ENCODE measurements at regions not wholly inside any gene's neighbourhood (a gene's known extent, or its start where the extent isn't known, plus 50 kb on each side); places are given as distances from the start of the nearest gene placed in this dataset.

DNA sequence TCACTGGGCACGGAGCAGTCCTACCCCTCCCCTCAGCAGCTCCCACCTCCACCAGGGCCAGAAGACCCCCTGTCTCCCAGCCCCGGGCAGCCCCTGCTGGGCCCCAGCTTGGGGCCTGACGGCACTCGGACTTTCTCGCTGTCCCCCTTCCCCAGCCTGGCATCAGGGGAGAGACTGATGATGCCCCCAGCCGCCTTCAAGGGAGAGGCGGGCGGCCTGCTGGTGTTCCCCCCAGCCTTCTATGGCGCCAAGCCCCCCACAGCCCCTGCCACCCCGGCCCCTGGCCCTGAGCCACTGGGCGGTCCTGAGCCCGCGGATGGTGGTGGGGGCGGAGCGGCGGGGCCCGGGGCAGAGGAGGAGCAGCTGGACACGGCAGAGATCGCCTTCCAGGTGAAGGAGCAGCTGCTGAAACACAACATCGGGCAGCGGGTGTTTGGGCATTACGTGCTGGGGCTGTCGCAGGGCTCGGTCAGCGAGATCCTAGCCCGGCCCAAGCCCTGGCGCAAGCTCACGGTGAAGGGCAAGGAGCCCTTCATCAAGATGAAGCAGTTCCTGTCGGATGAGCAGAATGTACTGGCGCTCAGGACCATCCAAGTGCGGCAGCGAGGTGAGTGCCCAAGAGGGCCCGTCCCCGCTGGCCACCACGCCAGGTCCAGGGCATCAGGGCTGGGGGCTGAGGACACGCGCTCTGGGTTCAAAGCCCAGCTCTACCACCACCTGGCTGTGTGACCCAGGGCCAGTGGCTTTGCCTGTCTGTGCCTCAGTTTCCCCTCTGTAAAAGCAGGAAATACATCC is 58.6 kb downstream of the PHETA1 start:
- no peak for DNase-seq

DNA sequence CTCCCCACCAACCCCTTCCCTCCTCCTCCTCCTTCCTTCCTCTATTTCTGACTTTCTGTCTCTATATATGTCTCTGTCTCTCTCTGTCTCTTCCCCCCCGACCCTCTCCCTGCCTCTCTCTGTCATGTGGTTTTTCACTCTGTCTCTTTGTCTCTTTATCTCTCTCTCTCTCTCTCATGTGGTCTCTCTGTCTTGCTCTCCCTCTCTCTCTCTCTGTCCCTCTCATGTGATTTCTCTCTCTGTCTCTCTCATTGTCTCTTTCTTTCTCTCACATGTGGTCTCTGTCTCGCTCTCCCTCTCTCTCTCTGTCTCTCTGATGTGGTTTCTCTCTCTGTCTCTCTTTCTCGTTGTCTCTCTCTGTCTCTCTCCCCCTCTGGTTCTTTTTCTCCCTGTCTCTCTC is 59.3 kb downstream of the PHETA1 start:
- no peak for DNase-seq

DNA sequence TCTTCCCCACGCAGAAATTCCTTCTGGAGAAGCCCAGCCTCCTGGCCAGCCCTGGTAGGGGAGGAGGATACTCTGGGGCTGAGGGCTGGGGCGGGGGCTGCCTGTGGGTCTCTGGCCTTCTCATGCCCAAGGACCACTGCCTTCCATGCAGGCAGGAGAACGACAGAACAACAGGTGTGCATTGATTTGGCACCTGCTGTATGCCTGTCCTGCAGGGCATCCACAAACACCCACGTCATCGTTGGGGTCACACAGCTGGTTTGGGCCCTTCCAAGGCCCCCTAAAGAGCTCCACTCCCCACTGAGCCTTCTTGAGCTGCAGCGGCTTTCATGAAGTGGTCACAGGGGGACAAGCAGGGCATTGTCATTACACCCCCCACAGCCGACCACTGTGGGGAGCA is 60.4 kb downstream of the PHETA1 start:
- no peak for DNase-seq

DNA sequence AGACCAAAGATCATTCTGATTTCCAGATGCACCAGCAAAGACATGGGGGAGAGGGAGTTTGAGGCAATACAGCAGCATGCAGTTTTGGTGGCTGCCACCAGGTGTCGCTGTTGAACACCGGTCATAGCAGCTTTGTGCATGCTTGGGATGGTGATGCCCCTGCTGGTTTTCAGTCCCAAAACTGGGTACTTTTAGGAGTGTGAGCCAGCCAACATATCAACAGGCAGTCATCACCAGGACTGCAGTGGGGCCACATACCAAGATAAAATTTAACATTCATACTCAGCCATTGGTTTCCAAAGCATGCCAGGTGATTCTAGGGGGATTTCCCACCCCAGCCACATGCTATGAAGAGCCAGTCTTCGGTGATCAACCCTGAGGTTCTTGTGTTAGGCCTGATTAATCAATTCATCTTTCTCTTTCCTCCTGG is 64.2 kb downstream of the PHETA1 start:
- no peak for DNase-seq

DNA sequence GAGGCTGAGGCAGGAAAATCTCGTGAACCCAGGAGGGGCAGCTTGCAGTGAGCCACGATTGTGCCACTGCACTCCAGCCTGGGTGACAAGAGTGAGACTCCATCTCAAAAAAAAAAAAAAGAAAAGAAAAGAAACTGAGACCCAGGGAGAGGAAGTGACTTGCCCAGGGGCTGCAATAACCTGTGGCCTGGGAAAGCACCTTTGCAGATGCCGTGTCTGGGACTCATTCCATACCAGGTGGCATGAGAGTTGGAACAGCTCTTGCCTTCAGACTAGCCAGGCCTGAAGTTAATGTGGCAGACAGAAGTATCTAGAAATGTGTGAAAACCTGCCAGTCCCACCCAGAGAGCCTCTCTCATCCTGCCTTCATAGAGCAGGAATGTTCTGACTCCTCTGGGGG is 65.4 kb downstream of the PHETA1 start:
- DNase-seq = no peak

DNA sequence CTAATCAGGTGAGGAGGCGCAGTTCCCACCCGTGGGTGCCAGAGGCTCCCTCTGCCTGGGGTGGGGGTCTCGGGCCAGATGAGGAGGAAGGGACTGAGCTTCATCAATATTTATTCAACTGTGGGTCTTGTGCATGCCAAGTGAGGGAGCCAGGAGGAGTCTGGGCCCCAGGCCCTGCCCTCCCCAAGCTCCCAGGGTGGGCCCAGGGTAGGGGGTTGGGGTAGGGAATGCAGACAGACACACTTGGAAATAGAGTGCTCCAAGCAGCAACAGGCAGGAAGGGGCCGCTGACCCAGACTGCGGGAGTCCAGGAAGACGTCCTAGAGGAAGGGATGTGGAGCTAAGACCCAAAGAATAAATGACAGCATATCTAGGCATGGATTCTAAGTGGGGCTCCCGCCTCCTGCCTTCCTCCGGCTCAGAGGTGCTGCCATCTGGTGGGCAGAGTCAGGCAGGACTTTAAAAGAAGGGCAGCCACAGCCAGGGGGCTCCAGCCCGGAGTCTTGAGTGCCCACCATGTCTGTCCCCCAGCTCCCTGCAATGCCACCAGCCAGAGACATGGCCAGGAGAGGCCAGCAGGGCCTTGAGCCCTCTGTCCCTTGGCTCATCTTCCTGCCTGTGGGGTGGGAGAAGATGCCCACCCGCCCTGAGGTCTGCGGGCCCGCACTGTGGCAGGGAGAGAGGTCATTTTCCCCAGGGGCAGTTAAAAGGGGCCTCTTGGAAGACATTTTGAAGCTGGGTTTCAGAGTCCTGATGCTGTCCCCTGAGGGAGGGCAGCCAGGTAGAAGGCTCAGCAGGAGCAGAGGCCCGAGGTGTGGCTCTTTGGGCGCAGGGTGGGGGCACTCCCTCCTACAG is 70.1 kb downstream of the PHETA1 start:
- DNase-seq = peak; percentile 30

DNA sequence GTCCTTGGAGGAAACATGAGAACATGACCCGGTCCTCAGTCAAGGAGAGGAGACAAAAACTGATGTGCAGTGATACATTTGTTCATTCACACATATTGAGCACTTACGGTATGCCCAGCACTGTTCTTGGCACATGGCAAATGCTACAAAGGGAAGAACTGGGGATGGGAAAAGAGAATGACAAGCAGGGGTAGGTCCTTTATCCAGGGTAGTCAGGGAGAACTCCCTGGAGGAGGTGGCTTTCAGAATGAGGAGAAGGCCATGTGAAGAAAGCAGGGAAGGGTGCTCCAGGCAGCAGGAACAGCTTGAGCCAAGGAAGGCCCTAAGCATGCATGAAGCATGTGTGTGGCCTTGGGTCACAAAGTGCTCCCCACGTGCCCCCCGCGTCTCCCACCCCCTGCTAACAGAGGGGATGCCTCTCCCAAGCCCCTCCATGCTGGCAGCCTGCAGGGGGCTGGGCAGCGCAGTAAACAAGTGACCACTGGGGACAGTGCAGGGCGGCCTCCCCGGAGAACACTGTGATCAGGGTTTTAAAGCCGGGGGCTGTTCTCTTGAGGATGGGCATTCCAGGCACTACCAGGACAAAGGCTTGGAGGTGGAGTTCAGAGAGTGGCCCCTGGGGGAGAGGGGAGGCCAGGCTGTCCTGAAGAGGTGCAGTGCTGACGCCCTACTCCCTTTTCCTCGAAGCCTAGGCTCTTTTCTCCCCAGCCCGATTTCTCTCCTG is 71.0 kb downstream of the PHETA1 start:
- no peak for DNase-seq

DNA sequence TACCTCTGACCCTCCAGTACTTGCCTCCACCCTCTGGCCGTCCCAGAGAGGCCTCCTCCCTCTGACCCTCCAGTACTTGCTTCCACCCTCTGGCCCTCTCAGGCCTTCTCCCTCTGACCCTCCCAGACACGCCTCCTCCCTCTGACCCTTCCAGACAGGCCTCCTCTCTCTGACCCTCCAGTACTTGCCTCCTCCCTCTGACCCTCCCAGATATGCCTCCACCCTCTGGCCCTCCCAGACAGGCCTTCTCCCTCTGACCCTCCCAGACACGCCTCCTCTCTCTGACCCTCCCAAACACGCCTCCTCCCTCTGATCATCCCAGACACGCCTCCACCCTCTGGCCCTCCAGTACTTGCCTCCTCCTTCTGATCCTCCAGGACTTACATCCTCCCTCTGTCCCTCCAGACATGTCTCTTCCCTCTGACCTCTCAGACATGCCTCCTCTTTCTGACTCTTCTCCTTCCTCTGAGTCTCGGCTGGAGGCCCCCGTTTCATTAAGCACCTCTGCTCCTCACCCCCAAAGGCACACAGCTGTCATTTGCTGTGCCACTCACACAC is 71.9 kb downstream of the PHETA1 start:
- no peak for DNase-seq

DNA sequence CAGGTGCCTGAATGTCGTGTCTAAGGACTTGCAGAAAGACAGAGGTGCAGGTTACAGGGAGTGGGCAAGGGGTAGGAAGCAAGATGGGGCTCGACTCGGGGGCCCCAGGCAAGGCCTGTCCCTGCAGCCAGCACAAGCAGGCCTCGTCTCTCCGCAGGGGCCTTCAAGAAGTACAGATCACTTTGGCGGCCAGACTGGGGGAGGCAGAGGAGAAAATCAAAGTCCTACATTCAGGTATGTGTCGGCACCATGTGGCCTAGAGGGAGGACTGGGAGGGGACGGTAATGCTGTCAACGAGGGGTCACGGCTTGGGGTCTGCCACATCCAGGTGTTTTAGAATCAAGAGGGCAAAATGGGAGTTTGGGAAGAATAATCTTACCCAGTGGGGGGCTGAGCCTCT is 73.7 kb downstream of the PHETA1 start:
- no peak for DNase-seq

DNA sequence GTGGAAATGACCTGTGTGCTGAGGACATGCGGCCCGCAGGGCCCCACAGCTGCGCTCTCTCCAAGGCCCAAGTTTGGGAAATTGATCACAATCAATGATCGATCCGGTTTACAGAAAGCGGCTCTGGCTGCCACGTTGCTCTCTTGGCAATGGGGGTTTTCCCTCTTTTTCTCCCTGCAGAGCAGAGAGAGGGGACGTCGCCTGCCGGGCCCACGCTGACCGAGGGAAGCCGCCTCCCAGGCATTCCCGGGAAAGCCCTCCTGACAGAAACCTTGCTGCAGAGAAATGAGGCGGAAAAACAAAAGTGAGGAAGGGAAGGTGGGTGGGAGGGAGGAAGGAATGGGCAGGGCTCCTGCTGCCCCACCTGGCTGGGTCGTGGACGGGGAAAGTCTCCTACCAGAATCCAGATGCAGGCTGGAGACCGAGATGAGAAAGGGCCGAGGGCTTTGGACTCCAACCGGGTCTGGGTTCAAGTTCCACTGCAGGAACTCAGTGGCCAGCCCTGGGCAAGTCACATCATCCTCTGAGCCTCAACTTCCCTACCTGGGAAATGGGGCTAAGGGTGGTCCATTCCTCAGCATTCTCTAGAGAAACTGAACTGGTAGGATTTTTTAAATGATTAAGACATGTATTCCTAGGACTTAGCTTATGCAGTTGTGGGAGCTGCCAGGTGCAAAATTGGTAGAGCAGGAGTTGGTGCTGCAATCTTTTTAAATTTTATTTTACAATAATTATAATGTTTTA is 75.5 kb downstream of the PHETA1 start:
- no peak for DNase-seq

DNA sequence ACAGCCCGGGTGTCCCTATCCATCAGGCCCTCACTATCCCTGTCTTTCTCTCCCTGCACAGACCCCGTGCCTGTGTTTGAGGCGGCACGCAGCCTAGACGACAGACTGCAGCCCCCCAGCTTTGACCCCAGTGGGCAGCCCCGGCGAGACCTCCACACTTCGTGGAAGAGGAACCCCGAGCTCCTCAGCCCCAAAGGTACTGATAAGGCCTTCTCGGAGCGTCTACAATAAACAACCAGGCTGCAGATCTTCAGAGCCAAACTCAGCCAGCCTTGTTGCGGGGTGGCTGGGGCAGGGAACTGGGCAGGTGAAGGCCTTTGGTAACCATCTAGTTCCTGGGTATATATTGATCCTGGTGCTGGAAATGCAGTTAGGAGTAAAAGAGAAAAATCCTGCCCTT is 77.5 kb downstream of the PHETA1 start:
- DNase-seq = no peak

DNA sequence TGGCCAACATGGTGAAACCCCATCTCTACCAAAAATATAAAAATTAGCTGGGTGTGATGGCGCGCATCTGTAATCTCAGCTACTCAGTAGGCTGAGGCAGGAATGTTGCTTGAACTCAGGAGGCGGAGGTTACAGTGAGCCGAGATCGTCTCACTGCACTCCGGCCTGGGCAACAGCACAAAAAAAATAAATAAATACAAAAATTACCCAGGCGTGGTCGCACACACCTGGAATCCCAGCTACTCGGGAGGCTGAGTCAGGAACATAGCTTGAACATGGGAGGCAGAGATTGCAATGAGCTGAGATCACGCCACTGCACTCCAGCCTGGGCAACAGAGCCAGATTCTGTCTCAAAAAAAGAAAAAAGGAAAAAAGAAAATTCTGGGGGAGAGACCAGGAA is 80.1 kb downstream of the PHETA1 start:
- no peak for DNase-seq

DNA sequence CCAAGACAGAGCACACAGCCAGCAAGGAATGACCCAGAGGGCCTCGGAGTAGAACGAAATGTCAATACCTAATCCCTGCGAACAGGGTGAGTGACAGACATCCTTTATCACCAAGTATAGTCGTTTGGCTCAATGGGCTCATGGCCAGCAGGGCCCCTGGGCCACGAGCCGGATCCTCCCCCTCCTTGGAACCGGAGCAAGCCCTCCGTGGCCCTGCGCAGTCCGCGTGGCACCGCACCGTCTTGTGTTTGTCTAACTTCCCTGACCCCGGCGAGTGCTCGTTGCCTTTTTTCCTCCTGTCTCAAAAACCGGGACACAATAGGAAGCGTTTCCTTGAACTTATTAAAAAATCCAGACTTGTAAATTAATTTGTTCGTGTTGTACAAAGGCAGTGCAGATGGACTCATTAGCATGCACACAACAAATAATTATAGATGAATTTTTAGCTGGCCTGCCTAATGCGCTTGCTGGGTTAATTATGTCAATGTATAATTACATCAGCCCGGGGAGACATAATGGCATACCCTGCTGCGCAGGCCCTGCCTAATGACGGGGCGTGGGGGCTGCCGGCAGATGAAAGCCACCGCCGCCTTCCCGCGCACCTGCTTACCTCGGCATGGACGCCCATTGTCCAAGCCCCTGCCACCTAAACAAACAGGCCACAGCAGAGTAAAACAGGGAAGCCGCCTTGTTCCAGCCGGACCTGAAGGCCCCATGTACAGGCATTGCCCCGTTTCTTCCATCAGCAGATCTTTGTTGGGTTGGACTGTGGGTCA is 81.6 kb downstream of the PHETA1 start:
- DNase-seq = no peak

DNA sequence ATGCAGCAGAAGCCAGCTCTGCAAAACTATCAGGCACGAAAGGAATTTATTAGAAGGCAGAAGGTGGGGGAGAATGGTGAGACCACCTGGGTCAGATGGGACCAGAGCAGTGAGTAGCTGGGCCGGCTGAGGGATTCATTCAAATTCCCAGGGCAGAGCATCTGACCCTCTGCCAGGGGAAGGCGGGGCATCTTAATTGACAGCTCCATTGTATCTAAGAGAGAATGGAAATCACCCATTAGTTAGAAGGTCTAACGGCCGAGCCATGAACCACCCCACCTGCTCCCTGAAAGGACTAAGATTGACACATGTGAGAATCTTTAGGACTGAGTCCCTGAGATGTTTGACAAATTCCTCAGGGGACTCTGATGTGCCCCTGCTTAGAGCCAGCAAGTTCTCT is 83.7 kb downstream of the PHETA1 start:
- no peak for DNase-seq

DNA sequence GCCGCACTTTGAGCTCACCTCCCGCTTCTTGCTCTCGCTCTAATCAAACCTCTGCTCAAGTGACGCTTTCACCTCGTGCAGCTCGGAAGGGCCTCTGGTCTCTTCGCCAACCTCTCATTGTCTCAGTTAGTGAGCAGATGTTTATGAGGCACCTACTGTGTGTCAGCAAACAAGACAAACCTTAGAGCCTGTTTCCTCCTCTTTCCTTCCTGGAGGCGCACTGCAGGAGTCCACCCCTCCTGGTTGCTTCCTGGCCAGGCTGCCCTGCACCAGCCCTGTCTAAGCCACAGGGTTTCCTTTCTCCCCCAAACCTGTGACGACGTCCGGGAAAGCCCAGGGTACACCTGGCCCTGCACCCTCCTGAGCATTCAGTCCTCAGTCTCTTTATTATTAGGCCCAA is 84.2 kb downstream of the PHETA1 start:
- no peak for DNase-seq

DNA sequence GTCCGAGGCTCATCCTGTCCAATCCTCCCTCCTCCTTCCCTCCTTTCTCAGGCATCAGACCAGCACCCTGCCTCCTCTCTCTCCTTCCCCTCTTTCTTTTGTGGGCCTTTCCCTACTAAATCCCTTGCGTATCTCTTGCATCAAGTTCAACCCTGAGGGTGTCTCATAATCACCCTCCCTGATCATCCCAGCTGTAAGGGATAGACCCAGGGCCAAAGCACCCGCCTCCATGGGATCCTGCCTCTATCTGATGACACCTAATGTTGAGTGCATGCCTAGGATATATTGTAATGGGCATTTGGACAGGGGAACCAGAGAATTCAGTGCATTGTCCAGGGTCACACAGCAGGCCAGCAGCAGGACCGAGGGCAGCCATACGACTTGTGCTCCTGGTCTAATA is 84.9 kb downstream of the PHETA1 start:
- DNase-seq = no peak

DNA sequence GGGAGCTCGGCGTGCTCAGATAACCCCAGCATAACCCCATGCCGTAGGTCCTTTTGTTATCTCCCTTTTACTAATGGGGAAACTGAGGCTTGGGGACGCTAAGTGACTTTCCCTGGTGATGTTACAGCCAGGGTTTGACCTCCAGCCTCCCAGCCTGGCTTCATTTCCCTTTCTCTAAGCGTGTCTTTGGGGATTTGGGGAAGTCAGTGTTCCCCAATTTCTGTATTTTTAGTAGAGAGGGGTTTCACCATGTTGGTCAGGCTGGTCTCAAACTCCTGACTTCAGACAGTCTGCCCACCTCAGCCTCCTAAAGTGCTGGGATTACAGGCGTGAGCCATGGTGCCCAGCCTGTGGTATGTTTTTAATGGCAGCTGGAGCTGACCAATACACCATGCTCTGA is 85.4 kb downstream of the PHETA1 start:
- DNase-seq = no peak

DNA sequence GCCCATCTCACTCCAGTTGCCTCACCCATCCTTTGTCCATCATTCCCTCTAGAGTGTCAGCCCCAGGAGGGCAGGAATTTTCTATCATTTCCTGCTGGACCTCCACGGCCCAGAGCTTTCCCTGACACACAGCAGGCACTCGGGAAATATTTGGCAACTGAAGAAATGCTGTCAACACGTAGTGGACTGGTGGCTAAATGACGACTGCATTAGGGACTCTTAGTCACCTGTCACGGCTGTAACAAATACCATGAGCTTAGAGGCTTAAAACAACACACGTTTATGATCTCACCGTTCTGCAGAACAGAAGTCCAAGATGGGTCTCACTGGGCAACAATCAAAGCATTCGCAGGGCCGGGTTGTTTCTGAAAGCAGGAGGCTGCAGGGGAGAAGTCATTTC is 91.3 kb downstream of the PHETA1 start:
- no peak for DNase-seq

DNA sequence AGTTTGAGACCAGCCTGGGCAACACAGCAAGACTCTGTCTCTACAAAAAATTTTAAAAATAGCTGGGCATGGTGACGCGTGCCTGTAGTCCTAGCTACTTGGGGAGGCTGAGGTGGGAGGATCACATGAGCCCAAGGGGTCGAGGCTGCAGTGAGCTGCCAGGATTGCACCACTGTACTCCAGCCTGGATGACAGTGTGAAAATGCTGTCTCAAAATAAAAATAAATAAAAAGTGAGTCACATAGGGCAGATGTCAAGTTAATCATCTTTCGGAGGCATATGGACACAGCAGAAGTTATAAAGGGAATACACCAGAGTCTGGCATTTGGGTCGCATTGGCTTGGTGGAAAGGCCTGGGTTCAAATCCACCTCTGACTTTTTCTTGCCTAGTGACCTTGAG is 92.7 kb downstream of the PHETA1 start:
- no peak for DNase-seq

DNA sequence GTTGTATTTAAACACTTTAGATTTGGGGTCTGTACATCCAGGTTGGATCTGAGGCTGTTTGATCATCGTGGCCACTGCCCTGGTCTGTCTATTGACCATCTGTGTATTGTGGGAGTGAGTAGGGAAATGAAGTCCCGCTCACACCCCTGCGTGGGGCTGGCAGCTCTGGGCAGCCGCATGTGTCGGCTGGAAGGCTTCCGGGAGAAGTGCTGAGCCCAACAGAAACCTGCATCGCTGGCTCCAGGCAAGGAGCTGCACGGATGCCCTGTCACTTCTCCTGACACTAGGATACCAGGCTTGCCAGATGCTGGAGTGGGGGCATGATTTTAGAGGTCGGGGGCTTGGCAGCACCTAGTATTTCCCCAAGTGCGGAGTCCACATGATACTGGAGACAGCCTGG is 93.6 kb downstream of the PHETA1 start:
- no peak for DNase-seq

DNA sequence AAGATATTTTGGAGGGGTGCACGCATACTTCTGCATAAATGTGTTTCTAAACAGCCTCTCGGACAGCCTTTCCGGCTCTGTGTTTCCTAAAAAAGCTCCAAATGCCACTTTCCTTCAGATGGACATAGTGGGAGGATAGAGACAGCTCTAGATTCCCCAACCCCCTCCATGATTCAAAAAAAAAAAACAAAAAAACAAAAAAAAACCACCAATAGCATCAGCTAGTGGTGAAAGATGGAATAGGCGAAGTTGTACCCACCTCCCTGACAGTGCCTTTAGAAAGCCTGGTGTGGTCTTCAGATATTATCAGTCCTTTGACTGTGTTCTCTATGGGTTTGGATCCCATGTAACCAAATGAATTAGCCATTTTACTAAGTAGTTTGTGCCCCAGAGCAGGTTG is 94.1 kb downstream of the PHETA1 start:
- DNase-seq = no peak

Data from effector CD8-positive, alpha-beta T cell (primary cell).